Small intestine (tissue), 7 donors: ENCODE measurements at regions not wholly inside any gene's neighbourhood (a gene's known extent, or its start where the extent isn't known, plus 50 kb on each side); places are given as distances from the start of the nearest gene placed in this dataset.

Source experiments
- DNase-seq, 2 donors: peaks; one replicate each; pipeline versions ENCODE4 v3.0.0 to v3.0.0-alpha.2; 2013
- FAIRE-seq: peaks from 2 replicates; lab custom pipeline; 2012; peaks lifted over from hg19 to GRCh38; lab: Jason Lieb, UNC
- H3K27ac ChIP-seq, 3 donors: one replicate each; pipeline ENCODE4 v1.5.1; 2013; ENCODE audit warnings: low read length in 2 of 3, mild to moderate bottlenecking in 2 of 3, control low read depth in 1 of 3, inconsistent platforms in 1 of 3, low read depth in 1 of 3, moderate library complexity in 1 of 3
- H3K27me3 ChIP-seq, 3 donors: one replicate each; pipeline ENCODE4 v1.6.1; 2013; ENCODE audit warnings: low read length in 3 of 3, inconsistent platforms in 1 of 3; ENCODE audit not compliant: control insufficient read depth in 3 of 3, insufficient read depth in 3 of 3
- H3K36me3 ChIP-seq, 3 donors: one replicate each; pipeline ENCODE4 v1.6.1; 2013; ENCODE audit warnings: low read length in 3 of 3, inconsistent platforms in 1 of 3, low read depth in 1 of 3, mild to moderate bottlenecking in 1 of 3, moderate library complexity in 1 of 3; ENCODE audit not compliant: control insufficient read depth in 3 of 3, insufficient read depth in 2 of 3
- H3K4me1 ChIP-seq, 3 donors: one replicate each; pipeline ENCODE4 v1.6.1; 2013; ENCODE audit warnings: low read length in 2 of 3, inconsistent platforms in 1 of 3, low read depth in 1 of 3, mild to moderate bottlenecking in 1 of 3, moderate library complexity in 1 of 3; ENCODE audit not compliant: control insufficient read depth in 3 of 3, insufficient read depth in 2 of 3
- H3K4me3 ChIP-seq, 3 donors: one replicate each; pipeline ENCODE4 v1.5.1; 2013; ENCODE audit warnings: low read length in 3 of 3, control low read depth in 1 of 3, inconsistent platforms in 1 of 3, low read depth in 1 of 3, mild to moderate bottlenecking in 1 of 3, moderate library complexity in 1 of 3
- H3K9me3 ChIP-seq, 2 donors: one replicate each; pipeline ENCODE4 v1.6.1; 2013; ENCODE audit warnings: low read depth in 1 of 2, low read length in 1 of 2; ENCODE audit not compliant: control insufficient read depth in 2 of 2, insufficient read depth in 1 of 2
- WGBS, 3 donors: extraction: QIAGEN DNeasy Blood & Tissue Kit; methylation state at CpG; one replicate each; pipeline ENCODE4 v1.1.7; 2013; 5-methylcytosine and 5-hydroxymethylcytosine counted together
- donor health status: healthy with polysubstance abuse.
- donor health status: control.
- donor health status: control.
- donor health status: Bipolar disorder and iron deficiency.
- donor health status: healthy.

- Histone ChIP-seq H3K4me1 (no peaks in the 10 kb centered on the region), H3K9me3 (peaks cover 0 to 5% of the 10 kb centered on the region in 2 donors), H3K4me3 (no peak overlapping the region), H3K27ac (no peak overlapping the region), H3K27me3 (no peaks in the 10 kb centered on the region), H3K36me3 (no peaks in the 10 kb centered on the region)
- FAIRE-seq, result no peak
- DNase-seq, result no peak
Measured at GRCh38 chr16:76190480-76190879, 86.7 kb upstream of the CNTNAP4 start.

- DNase-seq (peak in 1 of 2 donors; percentile 36), FAIRE-seq (no peak)
- Histone ChIP-seq H3K9me3 (no peaks in the 10 kb centered on the region), H3K36me3 (no peaks in the 10 kb centered on the region), H3K4me1 (no peaks in the 10 kb centered on the region), H3K27me3 (no peaks in the 10 kb centered on the region), H3K27ac (no peak overlapping the region), H3K4me3 (no peak overlapping the region)
- WGBS, 3 donors, result 12 to 22% (median 17%) methylated on average over 8 of the region's 8 CpGs
Measured at GRCh38 chr16:76193906-76194615, 83.1 kb upstream of the CNTNAP4 start.

- no peak overlapping the region for H3K27ac ChIP-seq
- DNase-seq (peak in 1 of 2 donors; percentile 34), FAIRE-seq (no peak)
- 18 to 26% (median 20%) methylated on average over 2 of the region's 2 CpGs for WGBS, 3 donors
- no peaks in the 10 kb centered on the region for H3K27me3 ChIP-seq
- no peaks in the 10 kb centered on the region for H3K36me3 ChIP-seq
- H3K4me3 ChIP-seq, result no peak overlapping the region
- no peaks in the 10 kb centered on the region for H3K9me3 ChIP-seq
- H3K4me1 ChIP-seq, result no peaks in the 10 kb centered on the region
Measured at GRCh38 chr16:76194616-76195015, 82.6 kb upstream of the CNTNAP4 start.

GRCh38 chr16:76195056-76195455, 82.1 kb upstream of the CNTNAP4 start:
- Histone ChIP-seq H3K27ac (no peak overlapping the region), H3K9me3 (no peaks in the 10 kb centered on the region), H3K36me3 (no peaks in the 10 kb centered on the region), H3K27me3 (no peaks in the 10 kb centered on the region), H3K4me3 (no peak overlapping the region), H3K4me1 (no peaks in the 10 kb centered on the region)
- 59 to 78% (median 67%) methylated on average over 3 of the region's 3 CpGs for WGBS, 3 donors
- FAIRE-seq (no peak), DNase-seq (peak in 1 of 2 donors; percentile 3)

- no peak for FAIRE-seq
- H3K27me3 ChIP-seq, result no peaks in the 10 kb centered on the region
- no peaks in the 10 kb centered on the region for H3K4me1 ChIP-seq
- H3K36me3 ChIP-seq, result no peaks in the 10 kb centered on the region
- no peaks in the 10 kb centered on the region for H3K9me3 ChIP-seq
- no peak overlapping the region for H3K27ac ChIP-seq
- H3K4me3 ChIP-seq, result no peak overlapping the region
- peak in 1 of 2 donors; percentile 8 for DNase-seq
- 11 to 56% (median 44%) methylated on average over 2 of the region's 2 CpGs for WGBS, 3 donors
Measured at GRCh38 chr16:76195648-76196047, 81.6 kb upstream of the CNTNAP4 start.

- no peak overlapping the region for H3K4me3 ChIP-seq
- no peaks in the 10 kb centered on the region for H3K4me1 ChIP-seq
- FAIRE-seq (no peak), DNase-seq (no peak)
- WGBS, 3 donors, result 59 to 68% (median 62%) methylated on average over 1 of the region's 1 CpG
- no peaks in the 10 kb centered on the region for H3K9me3 ChIP-seq
- H3K36me3 ChIP-seq, result no peaks in the 10 kb centered on the region
- H3K27ac ChIP-seq, result no peak overlapping the region
- no peaks in the 10 kb centered on the region for H3K27me3 ChIP-seq
Measured at GRCh38 chr16:76197900-76198299, 79.3 kb upstream of the CNTNAP4 start.

- FAIRE-seq, result no peak
- Histone ChIP-seq H3K4me3 (no peak overlapping the region), H3K36me3 (no peaks in the 10 kb centered on the region), H3K9me3 (no peaks in the 10 kb centered on the region), H3K27ac (no peak overlapping the region), H3K4me1 (no peaks in the 10 kb centered on the region), H3K27me3 (no peaks in the 10 kb centered on the region)
- WGBS, 3 donors, result 65 to 72% (median 67%) methylated on average over 4 of the region's 4 CpGs
- DNase-seq, result no peak
Measured at GRCh38 chr16:76199681-76200220, 77.5 kb upstream of the CNTNAP4 start.

GRCh38 chr16:76201385-76201784, 75.8 kb upstream of the CNTNAP4 start:
- Histone ChIP-seq H3K9me3 (no peaks in the 10 kb centered on the region), H3K27ac (no peak overlapping the region), H3K36me3 (no peaks in the 10 kb centered on the region), H3K4me1 (no peaks in the 10 kb centered on the region), H3K4me3 (no peak overlapping the region), H3K27me3 (no peaks in the 10 kb centered on the region)
- WGBS, 3 donors, result 47 to 63% (median 62%) methylated on average over 2 of the region's 2 CpGs
- FAIRE-seq (no peak), DNase-seq (no peak)

GRCh38 chr16:76204249-76204648, 73.0 kb upstream of the CNTNAP4 start:
- WGBS, 3 donors, result 55 to 76% (median 60%) methylated on average over 2 of the region's 2 CpGs
- Histone ChIP-seq H3K36me3 (no peaks in the 10 kb centered on the region), H3K4me3 (no peak overlapping the region), H3K4me1 (no peaks in the 10 kb centered on the region), H3K27ac (no peak overlapping the region), H3K9me3 (no peaks in the 10 kb centered on the region), H3K27me3 (no peaks in the 10 kb centered on the region)
- DNase-seq, result no peak
- FAIRE-seq, result no peak
